CD14-positive monocyte (primary cell): ENCODE measurements at regions not wholly inside any gene's neighbourhood (a gene's known extent, or its start where the extent isn't known, plus 50 kb on each side); places are given as distances from the start of the nearest gene placed in this dataset.

ENCODE experiments used
- DNase-seq, 3 donors: peaks; one replicate each; pipeline ENCODE4 v3.0.0-alpha.2; 2011 to 2022
- H2AFZ ChIP-seq: 2 replicates; pipeline ENCODE4 v1.6.0; 2012; ENCODE audit warnings: mild to moderate bottlenecking, low read depth, low read length, inconsistent platforms; ENCODE audit not compliant: insufficient read depth, poor library complexity, severe bottlenecking
- H3K27ac ChIP-seq, 2 donors: 1 replicate in 1 of 2; 2 replicates in 1 of 2; pipeline ENCODE4 v1.5.1; 2012 to 2013; ENCODE audit warnings: low read length in 2 of 2, control low read depth in 1 of 2, inconsistent platforms in 1 of 2, low read depth in 1 of 2, mild to moderate bottlenecking in 1 of 2
- H3K27me3 ChIP-seq, 2 donors: one replicate each; pipeline versions ENCODE4 v1.6.0 to v1.6.1; 2011 to 2013; ENCODE audit warnings: low read length in 2 of 2; ENCODE audit not compliant: control insufficient read depth in 2 of 2, insufficient read depth in 2 of 2
- H3K36me3 ChIP-seq, 2 donors: replicated peaks in 1 of 2; 1 replicate in 1 of 2; 2 replicates in 1 of 2; pipeline versions ENCODE4 v1.5.1 to v1.6.1; 2012 to 2013; ENCODE audit warnings: low read length in 2 of 2, control low read depth in 1 of 2, inconsistent platforms in 1 of 2, mild to moderate bottlenecking in 1 of 2; ENCODE audit not compliant: insufficient read depth in 2 of 2, control insufficient read depth in 1 of 2
- H3K4me1 ChIP-seq, 2 donors: 1 replicate in 1 of 2; 2 replicates in 1 of 2; pipeline versions ENCODE4 v1.5.1 to v1.6.1; 2012 to 2013; ENCODE audit warnings: low read length in 2 of 2, control low read depth in 1 of 2, inconsistent platforms in 1 of 2, mild to moderate bottlenecking in 1 of 2, moderate library complexity in 1 of 2; ENCODE audit not compliant: insufficient read depth in 2 of 2, control insufficient read depth in 1 of 2
- H3K4me2 ChIP-seq: replicated peaks from 2 replicates; pipeline ENCODE3; 2012; ENCODE audit warnings: low read length, moderate library complexity, mild to moderate bottlenecking; ENCODE audit not compliant: poor library complexity, severe bottlenecking; ENCODE audit errors: extremely low read depth
- H3K4me3 ChIP-seq, 3 experiments: fragments of 200-600 bp in 1 of 3; sonication (generic) in 1 of 3; replicated peaks in 1 of 3; 1 replicate in 2 of 3; 2 replicates in 1 of 3; pipeline ENCODE4 v1.5.1; 2011 to 2013; ENCODE audit warnings: low read length in 3 of 3, mild to moderate bottlenecking in 3 of 3, control low read depth in 2 of 3, low read depth in 2 of 3, inconsistent platforms in 1 of 3, moderate library complexity in 1 of 3
- H3K79me2 ChIP-seq: 2 replicates; pipeline ENCODE4 v1.6.0; 2012; ENCODE audit warnings: mild to moderate bottlenecking, control low read depth, inconsistent platforms, low read length, moderate library complexity; ENCODE audit not compliant: insufficient read depth
- H3K9ac ChIP-seq: 2 replicates; pipeline ENCODE4 v1.6.0; 2017; ENCODE audit warnings: low read length, mild to moderate bottlenecking; ENCODE audit not compliant: insufficient read depth, poor library complexity, severe bottlenecking
- H3K9me3 ChIP-seq, 2 donors: replicated peaks in 1 of 2; 1 replicate in 1 of 2; 2 replicates in 1 of 2; pipeline versions ENCODE4 v1.5.1 to v1.6.1; 2012 to 2013; ENCODE audit warnings: low read length in 2 of 2, control low read depth in 1 of 2; ENCODE audit not compliant: control insufficient read depth in 1 of 2, insufficient read depth in 1 of 2
- H4K20me1 ChIP-seq: 2 replicates; pipeline ENCODE4 v1.6.0; 2012; ENCODE audit warnings: mild to moderate bottlenecking, low read length, control low read depth, moderate library complexity; ENCODE audit not compliant: insufficient read depth
- H3K27ac Mint-ChIP-seq, 7 donors: one replicate each; pipeline ENCODE4 v1.8.0; 2020; ENCODE audit warnings: mild to moderate bottlenecking in 7 of 7, mixed read lengths in 7 of 7, moderate library complexity in 6 of 7, inconsistent platforms in 2 of 7
- H3K27me3 Mint-ChIP-seq, 3 donors: one replicate each; pipeline ENCODE4 v1.8.0; 2021 to 2022; ENCODE audit warnings: low read depth in 3 of 3, mild to moderate bottlenecking in 3 of 3, mixed read lengths in 3 of 3, moderate library complexity in 3 of 3, inconsistent platforms in 1 of 3
- H3K36me3 Mint-ChIP-seq, 2 donors: one replicate each; pipeline ENCODE4 v1.8.0; 2020; ENCODE audit warnings: mixed read lengths in 2 of 2, inconsistent platforms in 1 of 2, mild to moderate bottlenecking in 1 of 2
- H3K4me1 Mint-ChIP-seq: one replicate; pipeline ENCODE4 v1.8.0; 2020; ENCODE audit warnings: mild to moderate bottlenecking, mixed read lengths
- H3K4me3 Mint-ChIP-seq, 2 donors: one replicate each; pipeline ENCODE4 v1.8.0; 2020; ENCODE audit warnings: mild to moderate bottlenecking in 2 of 2, mixed read lengths in 2 of 2, moderate library complexity in 1 of 2
- H3K9me3 Mint-ChIP-seq, 7 donors: one replicate each; pipeline ENCODE4 v1.8.0; 2020 to 2022; ENCODE audit warnings: mixed read lengths in 7 of 7, mild to moderate bottlenecking in 6 of 7, moderate library complexity in 6 of 7, inconsistent platforms in 2 of 7
- WGBS: methylation state at CpG from one replicate; pipeline ENCODE4 v1.1.5; 2013; ENCODE audit warnings: missing lambda C conversion rate; ENCODE audit not compliant: insufficient coverage; 5-methylcytosine and 5-hydroxymethylcytosine counted together
- intact Hi-C, 2 donors: fragments of 100-400 bp; cut with micrococcal nuclease; formaldehyde crosslinking; loops; one replicate each; pipeline versions ENCODE4 v1.15.0 to v1.15.1; 2023
- TF ChIP-seq, protein P1 (sequence below): fragments of 200-600 bp; IDR thresholded peaks from one replicate; pipeline ENCODE4 v1.8.0; 2022; ENCODE audit warnings: antibody characterized with exemption, mild to moderate bottlenecking

DNA sequence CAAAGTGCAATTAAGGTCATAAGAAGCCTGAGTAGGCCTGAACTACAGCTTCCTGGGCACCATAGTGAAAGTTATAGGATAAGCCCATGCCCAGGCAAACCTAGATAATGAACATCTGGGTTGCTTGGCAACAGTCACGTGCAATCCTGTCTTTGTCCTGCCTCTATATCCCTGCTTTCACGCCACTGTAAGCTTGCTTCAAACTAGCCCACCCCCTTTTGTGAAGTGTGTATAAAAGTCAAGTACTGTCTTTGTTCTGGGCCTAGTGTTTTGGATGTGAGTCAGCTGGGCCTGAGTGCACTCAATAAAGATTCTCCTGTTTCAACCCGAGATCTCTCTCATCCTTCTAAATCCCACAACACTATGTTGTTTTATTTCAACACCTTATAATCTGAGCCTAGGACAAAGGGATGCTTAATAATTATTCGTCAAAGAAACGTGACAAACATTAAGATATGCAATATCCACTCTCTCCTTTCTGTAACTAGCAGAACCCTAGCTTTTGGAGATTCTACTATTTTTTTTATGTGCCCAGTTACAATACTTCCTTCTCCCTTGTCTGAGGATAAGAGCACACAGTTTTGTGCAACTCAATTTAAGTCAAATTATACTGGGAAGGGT is 927.8 kb downstream of the SUCLG1 start:
- Histone ChIP-seq H3K9ac (no peak overlapping the region), H3K27me3 (no peaks in the 10 kb centered on the region), H3K4me3 (no peak overlapping the region), H3K79me2 (no peaks in the 10 kb centered on the region), H4K20me1 (no peaks in the 10 kb centered on the region), H3K4me1 (no peaks in the 10 kb centered on the region), H3K27ac (no peak overlapping the region), H3K4me2 (no peak overlapping the region), H3K36me3 (no peaks in the 10 kb centered on the region), H3K9me3 (no peaks in the 10 kb centered on the region), H2AFZ (no peak overlapping the region)
- Mint-ChIP-seq H3K4me3 (no peak overlapping the region), H3K9me3 (peaks cover 0 to 6% (median 0%) of the 10 kb centered on the region in 7 donors), H3K4me1 (no peaks in the 10 kb centered on the region), H3K27me3 (no peaks in the 10 kb centered on the region), H3K36me3 (no peaks in the 10 kb centered on the region), H3K27ac (no peak overlapping the region)
- DNase-seq, result no peak
- intact Hi-C loops, result no loop called here
- TF ChIP-seq, protein P1, sequence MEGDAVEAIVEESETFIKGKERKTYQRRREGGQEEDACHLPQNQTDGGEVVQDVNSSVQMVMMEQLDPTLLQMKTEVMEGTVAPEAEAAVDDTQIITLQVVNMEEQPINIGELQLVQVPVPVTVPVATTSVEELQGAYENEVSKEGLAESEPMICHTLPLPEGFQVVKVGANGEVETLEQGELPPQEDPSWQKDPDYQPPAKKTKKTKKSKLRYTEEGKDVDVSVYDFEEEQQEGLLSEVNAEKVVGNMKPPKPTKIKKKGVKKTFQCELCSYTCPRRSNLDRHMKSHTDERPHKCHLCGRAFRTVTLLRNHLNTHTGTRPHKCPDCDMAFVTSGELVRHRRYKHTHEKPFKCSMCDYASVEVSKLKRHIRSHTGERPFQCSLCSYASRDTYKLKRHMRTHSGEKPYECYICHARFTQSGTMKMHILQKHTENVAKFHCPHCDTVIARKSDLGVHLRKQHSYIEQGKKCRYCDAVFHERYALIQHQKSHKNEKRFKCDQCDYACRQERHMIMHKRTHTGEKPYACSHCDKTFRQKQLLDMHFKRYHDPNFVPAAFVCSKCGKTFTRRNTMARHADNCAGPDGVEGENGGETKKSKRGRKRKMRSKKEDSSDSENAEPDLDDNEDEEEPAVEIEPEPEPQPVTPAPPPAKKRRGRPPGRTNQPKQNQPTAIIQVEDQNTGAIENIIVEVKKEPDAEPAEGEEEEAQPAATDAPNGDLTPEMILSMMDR, result no peak
- whole genome bisulfite sequencing, result 60% methylated on average over 1 of the region's 5 CpGs

DNA sequence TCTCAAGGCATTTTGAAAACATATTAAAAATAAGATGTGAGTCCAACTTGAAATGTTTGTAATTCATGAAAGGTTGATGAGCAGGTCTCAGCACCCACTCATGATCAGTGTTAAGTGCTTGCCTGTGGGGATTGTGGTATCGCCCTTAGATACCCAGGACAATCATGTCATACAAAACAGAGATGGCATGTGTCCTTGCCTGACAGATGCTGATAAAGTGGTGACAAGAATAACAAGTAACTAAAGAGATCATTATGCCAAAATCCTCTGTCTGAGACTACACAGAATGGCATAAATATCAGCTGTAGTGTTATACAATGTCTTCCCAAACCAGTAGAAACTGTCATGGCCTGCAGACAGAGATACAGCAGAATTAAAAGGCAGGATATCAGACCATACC is 930.3 kb downstream of the SUCLG1 start:
- no peak overlapping the region for H3K27ac ChIP-seq
- H3K4me1 ChIP-seq, result no peaks in the 10 kb centered on the region
- Mint-ChIP-seq H3K4me1 (no peaks in the 10 kb centered on the region), H3K27ac (no peak overlapping the region), H3K9me3 (peaks cover 0 to 2% (median 0%) of the 10 kb centered on the region in 7 donors), H3K36me3 (no peaks in the 10 kb centered on the region), H3K4me3 (no peak overlapping the region), H3K27me3 (no peaks in the 10 kb centered on the region)
- intact Hi-C loops, result no loop called here
- H3K9me3 ChIP-seq, result no peaks in the 10 kb centered on the region
- H2AFZ ChIP-seq, result no peak overlapping the region
- no peak for DNase-seq
- no peaks in the 10 kb centered on the region for H3K79me2 ChIP-seq
- H3K27me3 ChIP-seq, result no peaks in the 10 kb centered on the region
- no CpG with 5 or more reads among the region's 1 CpG for WGBS
- H3K4me2 ChIP-seq, result no peak overlapping the region
- no peaks in the 10 kb centered on the region for H3K36me3 ChIP-seq
- H3K4me3 ChIP-seq, result no peak overlapping the region
- TF ChIP-seq, protein P1, result no peak
- H4K20me1 ChIP-seq, result no peaks in the 10 kb centered on the region
- H3K9ac ChIP-seq, result no peak overlapping the region
